HepG2 (cell line): ENCODE measurements at regions not wholly inside any gene's neighbourhood (a gene's known extent, or its start where the extent isn't known, plus 50 kb on each side); places are given as distances from the start of the nearest gene placed in this dataset.

Source experiments
- ASH2L ChIP-seq: fragments of 300-600, 200-600 bp; sonication (generic); IDR thresholded peaks from 2 replicates; pipeline ENCODE4 v1.7.0; 2017; ENCODE audit warnings: low read depth, mild to moderate bottlenecking, moderate library complexity, mixed read lengths, low read length; ENCODE audit not compliant: insufficient read length
- ATF4 ChIP-seq, 2 experiments: fragments of 450-650 bp in 1 of 2; sonication (generic) in 1 of 2; formaldehyde crosslinking; IDR thresholded peaks; 2 replicates each; pipeline versions ENCODE4 v1.5.0 to v1.8.0; 2020 to 2022; ENCODE audit warnings: mild to moderate bottlenecking in 1 of 2, missing genetic modification reagents in 1 of 2
- FLYWCH1 ChIP-seq: sonication (generic); formaldehyde crosslinking; IDR thresholded peaks from 2 replicates; pipeline ENCODE4 v1.8.1; 2023; ENCODE audit warnings: mild to moderate bottlenecking, missing genetic modification reagents
- HNF4A ChIP-seq: sonication (generic); formaldehyde crosslinking; IDR thresholded peaks from 2 replicates; pipeline ENCODE4 v1.4.0; 2020; ENCODE audit warnings: missing genetic modification reagents
- ISL2 ChIP-seq: sonication (generic); formaldehyde crosslinking; IDR thresholded peaks from 2 replicates; pipeline ENCODE4 v1.5.0; 2020; ENCODE audit warnings: missing genetic modification reagents
- MAX ChIP-seq: IDR thresholded peaks from 2 replicates; pipeline ENCODE4 v1.6.1; 2012; ENCODE audit warnings: inconsistent platforms
- MIER2 ChIP-seq: IDR thresholded peaks from 2 replicates; pipeline ENCODE4 v1.6.1; 2016; ENCODE audit warnings: missing biosample characterization, missing genetic modification reagents
- NONO ChIP-seq, 2 experiments: fragments of 450-650 bp in 1 of 2; sonication (generic) in 1 of 2; formaldehyde crosslinking in 1 of 2; IDR thresholded peaks in 1 of 2; conservative IDR thresholded peaks in 1 of 2; 2 replicates each; pipeline versions ENCODE4 v1.6.1 to v1.8.0; 2017 to 2022; ENCODE audit warnings: mild to moderate bottlenecking in 1 of 2, missing genetic modification reagents in 1 of 2, moderate library complexity in 1 of 2
- PITX1 ChIP-seq: sonication (generic); formaldehyde crosslinking; IDR thresholded peaks from 2 replicates; pipeline ENCODE4 v1.5.1; 2020; ENCODE audit warnings: mild to moderate bottlenecking, missing genetic modification reagents
- RARA ChIP-seq: IDR thresholded peaks from 2 replicates; pipeline ENCODE4 v1.6.1; 2016; ENCODE audit warnings: missing genetic modification reagents, missing compliant biosample characterization
- SMARCC2 ChIP-seq: fragments of 450-650 bp; IDR thresholded peaks from 2 replicates; pipeline ENCODE4 v1.6.1; 2017; ENCODE audit warnings: antibody characterized with exemption, mild to moderate bottlenecking
- SOX5 ChIP-seq: IDR thresholded peaks from 2 replicates; pipeline ENCODE4 v1.6.1; 2016; ENCODE audit warnings: borderline replicate concordance
- ZBTB10 ChIP-seq: sonication (generic); formaldehyde crosslinking; IDR thresholded peaks from 2 replicates; pipeline ENCODE4 v1.4.0; 2020; ENCODE audit warnings: missing genetic modification reagents, borderline replicate concordance
- ZBTB14 ChIP-seq: sonication (generic); formaldehyde crosslinking; IDR thresholded peaks from 2 replicates; pipeline ENCODE4 v1.4.0; 2020; ENCODE audit warnings: missing genetic modification reagents
- ZNF292 ChIP-seq: sonication (generic); formaldehyde crosslinking; IDR thresholded peaks from 2 replicates; pipeline ENCODE4 v1.8.1; 2022; ENCODE audit warnings: mild to moderate bottlenecking, low read depth, missing genetic modification reagents, borderline replicate concordance
- ZNF503 ChIP-seq: sonication (generic); formaldehyde crosslinking; IDR thresholded peaks from 2 replicates; pipeline ENCODE4 v1.4.0; 2020; ENCODE audit warnings: missing genetic modification reagents
- ZNF563 ChIP-seq: sonication (generic); formaldehyde crosslinking; IDR thresholded peaks from 2 replicates; pipeline ENCODE4 v1.8.0; 2022; ENCODE audit warnings: mild to moderate bottlenecking, moderate library complexity, missing genetic modification reagents
- ZNF788 ChIP-seq: sonication (generic); formaldehyde crosslinking; IDR thresholded peaks from 2 replicates; pipeline ENCODE4 v1.5.0; 2020; ENCODE audit warnings: mild to moderate bottlenecking, missing genetic modification reagents, borderline replicate concordance
- ZSCAN29 ChIP-seq: sonication (generic); formaldehyde crosslinking; conservative IDR thresholded peaks from 2 replicates; pipeline ENCODE4 v1.4.0; 2020; ENCODE audit warnings: mild to moderate bottlenecking, missing genetic modification reagents

GRCh38 chrX:65241059-65241721 is 264.9 kb upstream of the ZC4H2 start (continued):
- peak; percentile 68 for TF ChIP-seq RARA (CRISPR knock-in tag)
- TF ChIP-seq ATF4 (CRISPR knock-in tag; IDR thresholded peaks at IDR 0.05), result no peak
- TF ChIP-seq ISL2 (CRISPR knock-in tag), result 0 out of 2 replicates have a peak, but pooled peaks have one; percentile 18
- TF ChIP-seq MAX, result 0 out of 2 replicates have a peak, but pooled peaks have one; percentile 23
- TF ChIP-seq ZBTB14 (CRISPR knock-in tag), result no peak
- TF ChIP-seq SMARCC2, result no peak
- TF ChIP-seq FLYWCH1, result no peak
- TF ChIP-seq ZNF788, result no peak
- TF ChIP-seq HNF4A (CRISPR knock-in tag), result peak; percentile 83
- TF ChIP-seq MIER2 (CRISPR knock-in tag), result no peak
- peak; percentile 81 for TF ChIP-seq ASH2L
- TF ChIP-seq SOX5 (CRISPR knock-in tag), result 0 out of 2 replicates have a peak, but pooled peaks have one; percentile 14
- TF ChIP-seq NONO (IDR thresholded peaks at IDR 0.05), result no peak
- TF ChIP-seq NONO (CRISPR knock-in tag; conservative IDR thresholded peaks at IDR 0.05), result 0 out of 2 replicates have a peak, but pooled peaks have one; percentile 34
- TF ChIP-seq ZNF292 (CRISPR knock-in tag), result peak; percentile 82
- peak; percentile 42; the same call in 1 of the 2 replicates for TF ChIP-seq PITX1 (CRISPR knock-in tag)
- TF ChIP-seq ZNF563 (CRISPR knock-in tag), result peak; percentile 86
- TF ChIP-seq ZSCAN29 (CRISPR knock-in tag), result no peak
- 0 out of 2 replicates have a peak, but pooled peaks have one; percentile 41 for TF ChIP-seq ZBTB10 (CRISPR knock-in tag)
- TF ChIP-seq ZNF503, result peak; percentile 59
